Choroid plexus epithelial cell (primary cell): ENCODE measurements at regions not wholly inside any gene's neighbourhood (a gene's known extent, or its start where the extent isn't known, plus 50 kb on each side); places are given as distances from the start of the nearest gene placed in this dataset.

ENCODE experiments used
- DNase-seq: peaks from one replicate; pipeline ENCODE4 v3.0.0-alpha.2; 2010; ENCODE audit warnings: low read depth
- H3K4me3 ChIP-seq: 2 replicates; pipeline ENCODE4 v1.5.1; 2011; ENCODE audit warnings: low read depth, mild to moderate bottlenecking, control low read depth, low read length, moderate library complexity
- TF ChIP-seq, protein P1 (sequence below): conservative IDR thresholded peaks from 2 replicates; pipeline ENCODE4 v1.5.1; 2011; ENCODE audit warnings: low read depth, mild to moderate bottlenecking, control low read depth, inconsistent platforms, low read length, moderate library complexity

DNA sequence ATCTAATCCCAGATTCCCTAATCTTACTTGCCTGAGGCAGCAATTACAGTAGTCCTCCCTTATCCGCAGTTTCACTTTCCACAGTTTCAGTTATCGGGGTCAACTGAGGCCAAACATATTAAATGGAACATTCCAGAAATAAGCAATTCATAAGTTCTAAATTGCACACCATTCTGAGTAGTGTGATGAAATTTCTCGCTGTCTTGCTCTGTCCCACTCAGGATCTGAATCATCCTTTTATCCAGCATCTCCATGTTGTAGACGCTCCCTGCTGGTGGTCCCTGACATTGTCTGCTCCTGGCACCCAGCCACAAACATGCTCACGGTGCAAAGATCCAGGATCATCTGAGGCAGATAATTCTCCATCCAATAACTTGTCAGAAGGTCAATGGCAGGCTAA lies 128.7 kb upstream of the CXCL12 start:
- DNase-seq, result peak; percentile 68
- TF ChIP-seq, protein P1, sequence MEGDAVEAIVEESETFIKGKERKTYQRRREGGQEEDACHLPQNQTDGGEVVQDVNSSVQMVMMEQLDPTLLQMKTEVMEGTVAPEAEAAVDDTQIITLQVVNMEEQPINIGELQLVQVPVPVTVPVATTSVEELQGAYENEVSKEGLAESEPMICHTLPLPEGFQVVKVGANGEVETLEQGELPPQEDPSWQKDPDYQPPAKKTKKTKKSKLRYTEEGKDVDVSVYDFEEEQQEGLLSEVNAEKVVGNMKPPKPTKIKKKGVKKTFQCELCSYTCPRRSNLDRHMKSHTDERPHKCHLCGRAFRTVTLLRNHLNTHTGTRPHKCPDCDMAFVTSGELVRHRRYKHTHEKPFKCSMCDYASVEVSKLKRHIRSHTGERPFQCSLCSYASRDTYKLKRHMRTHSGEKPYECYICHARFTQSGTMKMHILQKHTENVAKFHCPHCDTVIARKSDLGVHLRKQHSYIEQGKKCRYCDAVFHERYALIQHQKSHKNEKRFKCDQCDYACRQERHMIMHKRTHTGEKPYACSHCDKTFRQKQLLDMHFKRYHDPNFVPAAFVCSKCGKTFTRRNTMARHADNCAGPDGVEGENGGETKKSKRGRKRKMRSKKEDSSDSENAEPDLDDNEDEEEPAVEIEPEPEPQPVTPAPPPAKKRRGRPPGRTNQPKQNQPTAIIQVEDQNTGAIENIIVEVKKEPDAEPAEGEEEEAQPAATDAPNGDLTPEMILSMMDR, result peak; percentile 40
- H3K4me3 ChIP-seq, result no peak overlapping the region

DNA sequence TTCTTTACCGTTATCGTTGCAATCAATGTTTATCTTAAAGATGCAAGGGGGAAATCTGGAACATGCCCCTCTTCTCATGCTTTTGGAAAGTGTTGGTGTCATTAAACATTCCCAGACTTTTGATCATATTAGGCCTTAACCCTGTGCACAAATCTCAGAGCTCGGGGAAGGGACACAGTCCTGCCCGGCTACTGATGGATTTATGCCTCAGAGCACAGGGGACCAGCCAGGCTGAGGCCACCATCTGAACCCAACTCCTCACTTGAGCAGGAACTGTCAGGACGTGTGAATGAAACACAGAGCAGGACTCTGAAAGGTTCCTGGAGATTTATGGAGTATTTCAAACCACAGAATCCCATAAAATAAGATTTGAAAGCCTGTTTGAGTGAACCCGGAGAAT lies 132.0 kb upstream of the CXCL12 start:
- TF ChIP-seq, protein P1, result no peak
- no peak for DNase-seq
- no peak overlapping the region for H3K4me3 ChIP-seq

DNA sequence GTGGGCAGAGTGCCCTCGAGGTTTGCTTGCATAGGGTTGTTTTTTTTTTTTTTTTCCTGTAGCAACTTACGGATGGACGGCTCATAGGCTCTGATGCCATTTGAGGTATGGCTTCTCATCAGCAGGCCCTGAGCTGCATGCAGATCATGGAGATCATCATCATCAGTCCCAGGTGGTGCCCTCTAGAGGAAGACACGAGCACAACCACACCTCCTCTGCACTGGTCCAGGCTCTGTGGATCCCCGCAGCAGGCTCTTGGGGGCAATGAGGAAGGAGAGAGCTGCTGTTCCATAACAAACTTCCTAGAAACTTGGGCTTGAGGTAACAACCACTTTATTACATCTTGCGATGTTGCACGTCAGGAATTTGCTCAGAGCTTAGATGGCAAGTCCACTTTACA lies 132.7 kb upstream of the CXCL12 start:
- DNase-seq, result no peak
- no peak overlapping the region for H3K4me3 ChIP-seq
- TF ChIP-seq, protein P1, result peak; percentile 44

DNA sequence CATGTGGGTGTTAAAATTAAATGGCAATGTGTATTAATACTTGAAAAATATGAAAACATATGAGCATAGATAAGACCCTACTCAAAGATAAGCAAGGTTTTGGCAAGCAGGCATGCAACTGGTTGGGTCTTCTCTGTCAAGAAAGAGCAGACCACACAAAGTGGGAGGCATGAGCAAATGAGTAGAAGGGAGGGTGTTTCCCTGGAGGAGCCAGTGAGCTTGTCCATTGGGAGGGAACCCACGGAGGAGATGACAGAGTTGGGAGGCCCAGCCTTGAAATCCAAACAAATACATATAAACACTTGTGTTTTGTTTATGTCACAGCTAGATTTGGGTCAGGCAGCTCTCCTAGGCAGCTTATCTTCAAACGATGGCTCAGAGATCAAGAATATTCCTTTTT lies 134.5 kb upstream of the CXCL12 start:
- no peak for DNase-seq
- no peak overlapping the region for H3K4me3 ChIP-seq
- TF ChIP-seq, protein P1, result no peak

DNA sequence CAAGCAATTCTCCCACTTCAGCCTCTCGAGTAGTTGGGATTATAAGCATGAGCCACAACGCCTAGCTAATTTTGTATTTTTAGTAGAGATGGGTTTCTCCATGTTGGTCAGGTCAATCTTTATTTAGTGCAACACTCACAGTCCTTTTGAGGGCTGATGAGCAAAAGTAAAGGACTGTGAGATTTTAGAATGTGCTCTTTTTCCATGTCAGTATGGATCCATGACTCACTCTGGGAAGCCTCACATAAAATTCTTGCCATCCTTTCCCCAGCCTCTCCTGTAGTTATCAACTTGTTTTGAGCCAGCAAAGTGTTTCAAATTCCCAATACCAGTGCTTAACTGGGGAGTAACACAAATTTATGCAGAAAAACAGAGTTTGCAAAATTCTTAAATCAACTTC lies 135.8 kb upstream of the CXCL12 start:
- TF ChIP-seq, protein P1, result no peak
- no peak for DNase-seq
- H3K4me3 ChIP-seq, result no peak overlapping the region

DNA sequence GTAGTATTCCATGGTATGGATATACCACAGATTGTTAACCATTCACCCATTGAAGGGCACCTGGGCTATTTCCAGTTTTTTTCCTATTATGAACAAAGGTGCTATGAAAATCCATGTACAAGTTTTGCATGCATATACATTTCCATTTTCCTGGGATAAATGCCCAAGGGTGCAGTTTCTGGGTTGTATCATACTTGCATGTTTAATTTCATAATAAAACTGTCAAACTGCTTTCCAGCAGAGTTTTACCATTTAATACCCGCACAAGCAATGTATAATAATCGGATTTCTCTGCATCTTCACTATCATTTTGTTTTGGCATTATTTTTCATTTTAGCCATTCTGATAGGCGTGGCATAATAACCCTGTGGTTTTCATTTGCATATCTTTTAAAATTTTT lies 154.3 kb upstream of the CXCL12 start:
- TF ChIP-seq, protein P1, result no peak
- DNase-seq, result no peak
- H3K4me3 ChIP-seq, result no peak overlapping the region

DNA sequence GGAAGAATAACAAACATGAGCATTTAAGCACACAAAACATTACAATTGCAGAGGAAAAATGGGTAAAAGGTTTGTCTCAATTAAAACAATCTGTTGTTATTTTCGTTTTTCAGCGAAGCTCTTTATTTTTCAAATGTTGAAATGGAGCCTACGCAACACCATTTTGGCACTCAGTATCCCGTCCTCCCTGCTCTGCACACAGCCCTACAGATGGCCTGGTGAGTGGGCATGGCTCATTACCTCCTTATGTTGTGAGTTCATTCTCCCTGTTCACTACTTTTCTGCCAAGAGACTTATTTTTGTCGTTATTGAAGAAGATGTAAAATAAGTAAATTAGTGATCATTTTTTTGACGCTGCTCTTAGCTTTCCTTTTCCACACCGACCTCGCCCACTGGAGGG lies 167.8 kb upstream of the CXCL12 start:
- DNase-seq, result no peak

More for the DNA sequence above, 167.8 kb upstream of the CXCL12 start:
- TF ChIP-seq, protein P1, result no peak
- no peak overlapping the region for H3K4me3 ChIP-seq
